ENCODE measurements at regions not wholly inside any gene's neighbourhood (a gene's known extent, or its start where the extent isn't known, plus 50 kb on each side); places are given as distances from the start of the nearest gene placed in this dataset.

- ATAC-seq, result no peak
- no peak for DNase-seq (ENCODE audit: low spot score)
- intact Hi-C loops (cut with DNase I), result no loop called here
Observed at GRCh38 chr21:29248124-29248523, 50.6 kb upstream of the BACH1 start.

Data from sciatic nerve (tissue), 2 donors.